ENCODE measurements at regions not wholly inside any gene's neighbourhood (a gene's known extent, or its start where the extent isn't known, plus 50 kb on each side); places are given as distances from the start of the nearest gene placed in this dataset.
A peak's percentile ranks its signal among the peaks of the same experiment; 100 is the strongest.

DNA sequence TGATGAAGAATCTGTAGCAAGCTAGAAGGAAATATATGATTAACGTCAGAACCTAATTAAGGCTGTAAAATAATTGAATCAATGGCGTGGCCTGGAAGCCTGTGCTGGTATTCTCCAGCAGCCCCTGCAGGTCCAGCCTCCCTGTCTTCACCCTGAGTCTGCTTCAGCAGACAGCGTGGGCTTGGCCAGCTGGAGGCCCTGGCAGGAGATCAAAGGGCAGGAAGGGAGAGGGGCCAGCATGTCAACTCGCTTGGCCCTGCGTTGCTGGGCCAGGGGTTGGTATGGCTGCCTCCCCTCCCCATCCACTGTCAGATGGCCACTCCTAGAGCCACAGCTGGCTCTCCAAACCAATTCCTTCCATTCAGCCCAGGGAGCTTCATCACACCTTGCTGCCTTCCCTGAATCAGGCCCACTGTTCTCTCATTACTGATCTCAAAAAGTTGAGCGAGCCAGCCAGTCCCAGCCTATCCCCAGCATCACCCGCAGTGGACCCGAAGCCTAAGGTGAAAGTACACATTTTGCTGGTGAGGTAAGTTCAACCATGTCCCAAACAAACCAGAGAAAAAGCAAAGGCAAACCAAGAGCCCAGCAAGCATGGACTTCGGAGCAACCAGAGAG, 228.4 kb upstream of the AGAP1 start:
- DNase-seq = no peak

DNA sequence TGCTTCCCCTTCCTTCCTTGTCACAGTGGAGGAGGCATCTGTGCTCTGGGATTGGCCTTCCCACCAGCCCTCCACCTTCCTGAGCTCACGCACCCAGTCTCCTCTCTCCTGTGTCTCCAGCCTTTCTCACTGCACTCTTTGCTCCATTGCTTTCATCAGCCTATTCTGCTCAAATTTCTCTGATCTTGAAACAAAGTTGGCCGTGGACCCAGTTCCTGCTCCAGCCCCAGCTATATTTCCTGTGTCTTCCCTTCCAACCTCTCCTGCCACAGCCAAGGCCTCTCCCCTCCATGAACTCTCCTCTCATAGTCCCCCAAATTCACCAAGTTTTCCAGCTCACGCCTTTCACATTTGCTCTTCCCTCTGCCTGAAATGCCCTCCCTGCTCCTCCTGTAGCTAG, 226.6 kb upstream of the AGAP1 start:
- no peak for DNase-seq

DNA sequence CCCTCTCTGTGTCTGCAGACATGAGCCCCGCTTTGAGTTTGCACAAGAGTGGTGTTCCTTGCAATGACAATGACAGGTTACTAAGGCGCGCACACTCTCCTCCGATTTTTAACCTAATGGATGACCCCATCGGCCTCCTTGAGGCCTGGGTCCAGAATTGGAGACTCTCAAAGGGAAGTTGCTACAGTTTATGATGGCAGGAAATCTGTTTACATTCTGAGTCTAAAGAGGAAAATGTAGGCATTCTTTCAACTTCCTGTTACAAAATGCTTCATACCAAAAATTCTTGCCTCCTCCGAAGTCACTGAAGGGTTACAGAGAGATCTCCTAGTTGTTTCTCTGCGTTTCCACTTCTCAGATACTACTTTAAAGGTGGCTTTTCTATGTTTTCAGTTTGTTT, 225.3 kb upstream of the AGAP1 start:
- no peak for DNase-seq

DNA sequence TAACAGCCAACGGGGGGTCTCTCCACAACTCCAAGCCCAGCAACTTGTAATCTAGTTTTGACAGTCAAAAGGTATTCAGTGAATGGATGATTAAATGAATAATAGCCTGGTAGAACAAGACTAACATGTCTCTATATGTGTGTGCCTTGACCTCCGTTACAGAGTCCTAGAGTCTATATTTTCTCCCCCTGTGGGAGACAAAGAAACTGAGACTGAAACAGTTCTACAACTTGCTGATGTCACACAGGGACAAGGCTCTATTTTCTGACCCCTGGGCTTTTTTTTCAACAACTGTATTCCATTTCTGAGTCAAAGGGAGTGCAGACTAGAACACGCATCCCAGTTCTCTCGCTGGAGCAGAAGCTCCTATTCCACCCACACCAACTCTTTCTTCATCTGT, 223.6 kb upstream of the AGAP1 start:
- no peak for DNase-seq

DNA sequence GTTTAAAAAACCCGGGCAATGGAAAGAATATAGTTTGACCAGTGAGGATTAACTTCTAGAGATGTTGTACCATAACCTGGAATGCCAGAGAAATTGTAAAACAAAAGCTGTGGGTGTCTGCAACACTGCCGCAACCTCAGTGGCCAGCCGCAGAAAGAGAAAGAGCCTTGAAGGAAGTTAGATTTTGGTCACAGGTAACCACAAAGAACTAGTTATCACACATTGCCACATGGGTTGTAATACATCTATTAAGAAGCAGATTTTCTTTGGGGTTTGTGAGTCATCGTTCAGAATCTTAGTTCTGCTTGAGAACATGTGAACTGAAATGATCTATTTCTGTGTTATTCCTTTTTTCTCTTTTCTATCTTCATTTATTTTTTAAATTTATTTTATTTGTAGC, 222.9 kb upstream of the AGAP1 start:
- DNase-seq = no peak

DNA sequence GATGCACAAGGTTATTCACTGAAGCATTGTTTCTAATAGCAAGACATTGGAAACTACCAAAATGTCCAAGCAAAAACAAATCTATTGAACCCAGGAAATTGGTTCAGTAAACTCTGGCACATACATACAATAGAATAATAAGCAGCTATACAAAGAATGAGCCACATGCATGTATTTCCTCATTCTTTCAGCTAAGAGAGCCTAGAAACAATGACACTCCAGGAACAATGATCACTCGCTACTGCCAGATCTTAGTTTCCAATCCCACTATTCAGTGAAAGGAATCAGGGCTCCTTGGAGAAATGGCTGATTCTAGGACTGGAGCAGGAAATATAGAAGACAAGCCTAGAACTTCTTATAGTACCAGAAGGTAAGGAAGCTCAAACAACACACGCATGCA, 221.9 kb upstream of the AGAP1 start:
- DNase-seq = no peak

DNA sequence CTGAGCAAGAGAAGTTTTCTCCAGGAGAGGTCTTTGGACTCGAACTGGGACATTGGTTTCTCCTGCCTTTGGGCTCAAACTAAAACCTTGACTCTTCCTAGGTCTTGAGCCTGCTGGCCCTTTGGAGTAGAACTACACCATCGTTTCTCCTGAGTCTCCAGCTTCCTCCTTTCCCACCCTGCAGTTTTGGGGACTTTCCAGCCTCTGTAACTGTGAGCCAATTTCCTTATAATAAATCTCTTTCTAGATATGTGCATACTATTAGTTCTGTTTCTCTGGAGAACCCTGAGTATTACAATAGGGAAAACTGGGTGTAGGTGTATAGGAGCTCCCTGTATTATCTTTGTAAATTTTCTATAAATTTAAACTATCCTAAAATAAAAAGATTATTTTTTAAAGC, 219.8 kb upstream of the AGAP1 start:
- DNase-seq = no peak

DNA sequence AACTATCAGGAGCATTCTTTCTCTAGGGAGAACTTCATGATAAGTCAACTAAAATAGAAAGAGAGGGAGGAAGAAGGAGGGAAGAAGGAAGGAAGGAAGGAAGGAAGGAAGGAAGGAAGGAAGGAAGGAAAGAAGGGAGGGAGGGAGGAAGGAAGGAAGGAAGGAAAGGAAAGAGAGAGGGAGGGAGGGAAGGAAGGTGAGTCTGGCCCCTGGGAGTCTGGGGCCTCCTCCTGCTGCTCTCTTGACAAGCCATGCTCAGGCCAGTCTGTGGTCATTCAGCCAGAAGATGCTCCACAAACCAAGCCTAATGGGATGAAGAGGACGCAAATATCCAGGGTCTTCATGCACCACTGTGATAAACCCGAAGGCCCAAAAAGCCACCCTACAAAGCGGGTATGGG, 216.4 kb upstream of the AGAP1 start:
- DNase-seq = no peak

DNA sequence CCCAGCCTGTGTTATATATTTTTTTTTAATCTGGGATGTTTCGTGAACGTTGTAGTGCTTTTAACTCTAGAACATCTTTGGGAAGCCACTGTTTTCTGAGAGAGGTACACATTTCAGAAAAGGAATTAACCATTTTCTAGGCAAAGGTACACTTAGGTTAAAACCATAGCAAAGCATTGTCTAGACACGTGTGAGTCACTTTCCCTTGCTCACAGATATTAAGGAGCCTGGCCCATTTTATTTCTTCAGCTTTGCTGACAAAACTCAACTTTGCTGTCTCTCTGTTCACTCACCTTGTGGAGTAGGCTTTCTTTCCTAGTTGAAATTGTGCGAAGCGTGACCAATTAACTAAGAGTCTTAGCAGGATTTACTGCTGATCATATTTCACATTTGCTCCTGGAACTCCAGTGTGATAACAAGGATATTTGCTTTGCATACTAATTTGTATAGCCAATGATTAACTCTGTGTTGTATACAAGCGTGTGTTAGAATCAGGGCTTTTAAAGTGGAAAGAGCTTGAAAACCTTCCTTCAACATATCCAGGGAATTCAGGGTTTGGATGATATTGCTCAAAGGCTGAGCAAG, 215.0 kb upstream of the AGAP1 start:
- no peak for DNase-seq

DNA sequence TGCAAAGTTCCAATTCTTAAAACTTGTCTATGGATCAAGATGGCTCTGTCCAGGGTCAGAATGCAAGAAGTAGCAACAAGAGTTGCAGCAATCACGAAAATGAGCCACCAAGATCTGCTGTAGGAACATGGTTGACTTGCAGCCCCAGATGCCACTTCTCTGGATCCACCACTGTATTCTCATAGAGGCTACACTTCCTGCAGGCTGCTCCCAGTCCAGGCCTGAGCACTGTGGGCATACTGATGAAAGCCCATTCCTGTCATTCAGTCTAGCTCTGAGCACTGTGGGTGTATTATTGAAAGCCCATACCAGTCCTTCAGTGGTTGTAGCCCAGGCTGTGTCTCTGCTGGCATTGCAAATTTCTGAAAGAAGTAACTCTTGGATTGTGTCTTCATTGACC, 213.9 kb upstream of the AGAP1 start:
- DNase-seq = no peak

DNA sequence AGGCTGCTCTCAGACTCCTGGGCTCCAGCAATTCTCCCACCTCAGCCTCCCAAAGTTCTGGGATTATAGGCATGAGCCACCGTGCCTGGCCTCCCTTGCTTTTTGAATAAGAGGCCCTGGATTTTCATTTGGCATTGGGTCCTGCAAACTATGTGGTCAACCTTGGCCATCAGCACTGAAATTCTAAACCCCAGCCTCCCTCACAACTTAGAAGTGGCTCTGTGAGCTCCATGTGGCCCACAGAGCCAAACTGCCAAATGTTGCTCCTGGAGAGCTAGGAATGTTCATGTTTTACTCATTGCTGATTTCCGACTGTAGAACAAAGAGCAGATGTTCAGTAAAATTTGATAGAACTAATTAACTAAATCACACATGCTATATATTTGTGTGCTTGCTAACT, 210.6 kb upstream of the AGAP1 start:
- DNase-seq = no peak

DNA sequence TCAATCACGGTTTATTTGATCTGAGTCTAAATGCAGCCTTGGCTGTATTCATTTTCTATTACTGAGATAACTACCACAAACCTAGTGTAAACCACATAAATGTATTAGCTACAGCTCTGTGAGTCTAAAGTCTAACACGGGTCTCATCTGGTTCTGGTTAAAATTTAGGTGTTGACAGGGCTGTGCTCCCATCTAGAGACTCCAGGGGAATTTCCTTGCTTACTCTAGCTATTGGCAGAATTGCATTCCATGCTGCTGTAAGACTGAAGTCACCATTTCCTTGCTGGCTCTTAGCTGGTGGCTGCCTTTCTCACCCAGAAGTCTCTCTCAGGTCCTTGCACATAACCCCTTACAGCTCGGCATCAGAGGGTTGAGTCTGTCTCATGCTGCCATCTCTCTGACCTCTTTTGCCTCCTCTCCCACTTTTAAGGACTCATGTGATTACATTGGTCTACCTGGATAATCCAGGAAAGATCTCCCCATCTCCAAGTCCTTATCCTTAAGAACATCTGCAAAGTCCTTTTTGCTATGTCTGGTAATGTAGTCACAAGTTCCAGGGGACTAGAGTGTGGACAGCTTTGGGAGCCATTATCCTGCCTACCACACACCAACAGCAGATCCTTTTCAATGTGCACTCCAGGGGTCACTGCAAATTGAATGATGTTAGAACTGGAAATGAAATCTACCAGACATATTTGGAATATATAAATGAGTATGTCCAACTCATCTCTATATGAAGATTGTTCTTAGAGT, 207.0 kb upstream of the AGAP1 start:
- DNase-seq = no peak

DNA sequence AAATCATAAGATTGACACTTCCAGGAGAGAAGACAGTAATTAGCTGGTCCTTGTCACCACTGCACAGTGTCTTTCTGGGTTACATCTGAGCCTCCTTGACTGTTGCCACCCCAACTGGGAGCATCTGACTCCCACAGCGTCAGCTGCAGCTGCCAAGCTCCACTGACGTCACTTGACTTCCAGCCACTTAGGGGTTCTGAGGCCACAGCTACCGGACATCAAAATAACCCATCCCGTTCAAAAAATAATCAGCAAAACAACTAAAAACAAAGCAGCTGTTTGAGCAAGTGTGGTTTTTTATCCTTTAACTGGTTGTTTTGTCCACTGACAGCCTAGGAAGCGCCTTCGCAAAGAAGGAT, 206.5 kb upstream of the AGAP1 start:
- DNase-seq = no peak

DNA sequence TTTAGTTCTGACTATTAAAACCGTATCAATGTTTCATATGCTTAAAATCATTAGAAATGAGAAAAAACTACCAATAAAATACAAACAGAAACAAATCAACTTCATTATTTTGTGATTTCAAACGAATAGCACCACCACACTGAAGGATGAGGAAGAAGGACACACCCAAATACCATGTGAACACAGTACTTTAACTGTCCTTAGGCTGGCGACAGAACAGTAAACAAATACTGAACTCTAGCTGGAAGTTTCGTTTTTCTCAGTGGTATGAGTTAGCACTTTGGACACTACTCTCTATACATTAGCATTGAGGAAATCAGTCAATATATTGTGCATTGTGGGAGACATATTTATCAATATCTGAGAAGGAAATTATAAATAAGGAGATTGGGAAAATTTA, 202.4 kb upstream of the AGAP1 start:
- no peak for DNase-seq

DNA sequence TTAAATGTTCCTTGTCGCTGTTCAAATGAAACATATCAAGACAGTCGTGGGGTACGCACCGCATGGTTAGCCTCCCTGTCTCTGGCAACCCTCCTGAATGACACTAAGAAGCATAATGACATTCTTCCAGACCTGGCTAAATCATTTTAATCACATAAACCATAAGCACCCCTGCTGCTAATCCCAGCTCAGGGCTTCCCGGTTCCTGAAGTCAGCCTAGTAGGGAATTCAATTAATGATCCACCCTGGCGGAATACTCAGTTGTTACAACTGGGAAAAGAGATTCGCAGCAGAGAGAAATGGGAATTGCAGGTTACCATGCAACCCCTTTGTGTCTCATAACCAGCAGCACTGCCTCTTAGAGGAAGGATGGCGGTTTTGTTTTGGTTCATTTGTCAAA, 200.8 kb upstream of the AGAP1 start:
- DNase-seq = no peak

DNA sequence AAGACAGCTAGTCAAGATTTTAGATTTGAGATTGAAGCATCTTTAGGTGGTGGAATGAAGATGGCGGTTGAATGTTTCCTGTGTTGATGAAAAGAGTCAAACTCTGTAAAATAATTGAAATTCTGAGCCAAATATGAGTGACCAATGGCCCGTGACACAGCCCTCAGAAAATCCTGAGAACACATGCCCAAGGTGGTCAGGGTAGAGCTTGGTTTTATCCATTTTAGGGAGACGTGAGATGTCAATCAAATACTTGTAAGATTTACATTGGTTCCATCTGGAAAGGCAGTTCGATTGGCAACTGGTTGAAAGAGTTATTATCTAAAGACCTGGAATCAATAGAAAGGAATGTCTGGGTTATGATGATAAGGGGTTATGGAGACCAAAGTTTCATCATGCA, 198.0 kb upstream of the AGAP1 start:
- no peak for DNase-seq

DNA sequence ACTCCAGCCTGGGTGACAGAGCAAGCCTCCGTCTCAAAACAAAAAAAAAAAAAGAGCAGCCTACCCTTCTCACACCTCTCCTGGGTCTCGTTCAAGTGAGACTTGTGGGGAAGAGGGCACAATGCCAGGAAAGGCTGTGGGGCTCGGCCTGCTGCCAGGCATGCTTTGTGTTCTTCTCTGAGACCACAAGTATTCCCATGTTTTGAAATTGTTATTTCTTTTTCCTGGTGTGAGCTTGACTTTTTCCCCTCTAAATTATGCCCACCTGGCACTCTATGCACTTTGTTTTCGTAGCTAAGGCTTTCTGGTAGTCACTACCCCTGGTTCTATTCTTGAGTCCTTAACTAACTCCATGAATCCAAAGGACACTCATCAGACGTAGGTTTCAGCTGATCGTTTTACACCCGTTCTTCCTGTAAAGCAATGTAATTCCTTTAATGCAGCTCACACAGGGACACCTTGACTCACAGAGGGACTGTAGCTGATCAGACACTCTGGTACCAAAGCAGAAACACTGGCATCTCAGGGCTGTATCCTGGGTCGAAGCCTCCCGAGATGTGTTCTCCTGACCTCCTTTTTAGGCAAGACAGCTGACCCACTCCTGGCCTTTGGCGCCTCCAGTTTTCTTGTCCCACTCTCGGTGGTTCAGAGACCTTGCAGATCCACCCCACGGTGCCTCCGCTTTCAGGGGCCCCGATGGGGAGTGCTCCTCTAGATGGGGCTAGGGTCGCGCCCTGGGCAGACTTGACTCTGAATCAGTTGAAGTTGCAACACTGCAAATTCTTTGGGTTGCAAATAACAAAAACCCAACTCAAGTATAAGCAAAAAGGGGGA, 193.3 kb upstream of the AGAP1 start:
- peak; percentile 87 for DNase-seq

DNA sequence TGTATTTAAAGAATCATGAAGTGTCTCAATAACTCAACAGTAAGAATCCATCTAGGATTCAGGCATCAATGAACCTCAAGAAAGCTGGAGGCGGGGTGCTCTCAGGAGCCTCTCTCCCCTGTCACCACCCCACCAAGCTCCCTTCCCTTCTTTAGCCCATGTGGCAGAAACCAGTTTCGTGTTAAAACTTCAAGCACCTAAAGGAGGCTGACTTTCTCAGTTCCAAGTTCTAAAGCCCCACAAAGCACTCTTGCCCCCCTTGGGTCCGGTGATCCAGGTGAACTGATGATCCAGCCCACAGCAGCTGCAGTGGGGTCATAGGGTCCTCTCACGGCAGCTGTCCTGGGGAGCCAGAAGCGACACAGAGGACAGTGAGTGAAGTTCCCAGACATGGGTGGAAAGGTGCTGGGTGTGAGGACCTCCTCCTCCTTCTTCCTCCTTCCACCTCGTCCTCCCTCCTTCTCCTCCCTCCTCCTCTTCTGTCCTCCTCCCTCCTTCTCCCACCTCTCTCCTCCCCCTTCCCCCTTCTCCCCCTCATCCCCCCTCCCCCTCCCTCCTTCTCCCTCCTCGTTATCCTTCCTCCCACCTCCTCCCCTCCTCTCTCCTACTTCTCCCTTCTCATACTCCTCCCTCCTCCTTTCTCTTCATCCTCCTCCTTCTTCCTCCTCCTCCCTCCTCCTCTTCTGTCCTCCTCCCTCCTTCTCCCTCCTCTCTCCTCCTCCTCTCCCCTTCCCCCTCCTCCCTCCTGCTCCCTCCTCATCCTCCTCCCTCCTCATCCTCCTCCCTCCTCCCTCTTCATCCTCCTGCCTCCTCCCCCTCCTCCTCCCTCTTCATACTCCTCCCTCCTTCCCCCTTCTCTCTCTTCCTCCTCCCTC, 192.4 kb upstream of the AGAP1 start:
- no peak for DNase-seq

DNA sequence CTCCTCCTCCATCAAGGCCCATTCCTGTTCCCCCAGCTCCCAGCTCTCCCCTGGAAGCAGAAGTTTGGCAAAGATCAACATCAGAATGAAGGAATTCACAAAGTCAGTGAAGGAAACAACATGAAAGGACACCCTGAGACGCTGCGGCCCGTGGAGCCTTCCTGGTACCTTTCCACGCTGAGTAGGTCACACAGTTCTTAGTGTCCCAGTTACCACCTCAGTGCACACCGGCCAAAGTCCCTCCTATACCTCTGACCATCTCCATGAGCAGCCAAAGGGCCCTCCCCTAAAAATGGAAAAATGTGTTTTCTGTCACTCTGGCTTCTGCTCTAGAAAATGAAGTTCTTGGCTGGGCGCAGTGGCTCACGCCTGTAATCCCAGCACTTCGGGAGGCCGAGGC, 191.6 kb upstream of the AGAP1 start:
- DNase-seq = no peak

DNA sequence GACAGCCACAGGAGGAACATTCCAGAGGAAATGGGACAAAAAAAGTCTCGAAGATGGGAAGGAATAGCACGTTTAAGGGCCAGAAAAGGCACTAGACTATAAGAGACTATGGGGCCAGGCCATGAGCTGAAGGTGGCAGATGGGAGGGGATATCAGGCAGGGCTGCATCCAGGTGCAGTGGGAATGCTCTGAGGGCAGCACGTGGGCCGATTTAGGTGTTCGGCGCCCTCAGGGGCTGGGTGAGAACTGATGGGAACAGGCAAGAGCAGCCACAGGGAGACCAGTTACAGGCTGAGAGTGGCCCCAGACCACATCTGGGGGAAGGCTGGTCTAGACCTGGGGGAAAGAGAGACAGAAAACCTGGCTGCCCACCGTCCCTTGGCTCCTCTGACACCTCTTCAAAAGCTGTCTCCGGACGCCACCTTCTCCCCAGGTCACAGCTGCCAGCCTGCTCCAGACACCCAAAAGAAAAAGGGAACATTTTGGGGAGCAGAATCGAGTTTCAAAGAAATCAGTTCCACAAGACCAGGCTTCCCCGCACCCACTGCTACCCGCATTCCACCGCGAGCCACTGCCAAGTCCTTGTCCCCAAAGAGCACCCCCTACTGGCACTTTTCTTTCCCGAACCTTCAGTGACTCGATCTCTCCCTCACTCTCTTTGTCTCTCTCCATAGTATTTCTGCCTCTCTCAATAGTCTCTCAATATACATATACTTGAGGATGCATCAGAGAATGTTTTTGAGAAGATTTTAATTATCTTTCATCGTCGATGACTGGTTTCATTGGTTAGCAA, 190.1 kb upstream of the AGAP1 start:
- DNase-seq = no peak

DNA sequence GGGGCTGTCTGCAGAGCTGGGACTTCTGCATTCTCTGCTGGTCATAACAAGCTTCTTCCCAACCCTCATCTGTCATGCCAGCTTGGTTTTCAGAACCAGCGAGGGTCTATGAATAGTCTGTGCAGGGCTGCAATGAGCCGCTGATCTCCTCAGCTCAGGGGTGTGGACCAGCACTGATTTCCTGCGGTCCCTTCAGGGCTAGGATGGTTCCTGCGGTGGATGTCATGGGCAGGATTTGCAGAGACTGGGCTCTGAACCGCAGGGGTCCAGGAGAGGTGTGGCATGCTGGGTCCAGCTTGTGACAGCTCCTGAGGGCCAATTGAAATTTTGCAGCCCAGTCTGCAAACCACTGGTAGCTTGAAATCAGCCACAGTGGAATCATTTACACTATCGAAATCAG, 188.2 kb upstream of the AGAP1 start:
- no peak for DNase-seq

DNA sequence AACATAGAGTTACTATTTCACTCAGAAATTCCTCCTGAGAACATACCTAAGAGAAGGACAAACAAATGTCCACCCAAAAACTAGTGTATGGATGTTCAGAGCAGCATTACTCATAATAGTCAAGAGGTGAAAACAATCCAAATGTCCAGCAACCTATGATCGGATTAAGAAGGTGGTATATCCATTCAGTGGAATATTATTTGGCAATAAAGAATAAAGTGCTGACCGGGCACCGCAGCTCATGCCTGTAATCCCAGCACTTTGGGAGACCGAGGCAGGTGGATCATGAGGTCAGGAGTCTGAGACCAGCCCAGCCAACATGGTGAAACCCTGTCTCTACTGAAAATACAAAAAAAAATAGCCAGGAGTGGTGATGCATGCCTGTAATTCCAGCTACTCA, 182.8 kb upstream of the AGAP1 start:
- no peak for DNase-seq
